C4-2B (cell line): ENCODE measurements at regions not wholly inside any gene's neighbourhood (a gene's known extent, or its start where the extent isn't known, plus 50 kb on each side); places are given as distances from the start of the nearest gene placed in this dataset.

ENCODE experiments used
- H3K27ac ChIP-seq: fragments of 450-650 bp; 2 replicates; pipeline ENCODE4 v1.5.1; 2017
- CTCF ChIP-seq: fragments of 450-650 bp; conservative IDR thresholded peaks from 2 replicates; pipeline ENCODE4 v1.5.1; 2017; ENCODE audit warnings: mild to moderate bottlenecking
- ZFX ChIP-seq: fragments of 450-650 bp; IDR thresholded peaks from 2 replicates; pipeline ENCODE4 v1.6.1; 2017

- H3K27ac ChIP-seq = no peak overlapping the region
- TF ChIP-seq ZFX = no peak
- no peak for TF ChIP-seq CTCF
Observed at GRCh38 chr1:87165177-87165576, 163.5 kb upstream of the LMO4 start.

GRCh38 chr1:87167157-87167789 lies 161.4 kb upstream of the LMO4 start:
- TF ChIP-seq ZFX (no peak), CTCF (no peak)
- no peak overlapping the region for H3K27ac ChIP-seq

GRCh38 chr1:87167848-87168525 lies 160.7 kb upstream of the LMO4 start:
- no peak overlapping the region for H3K27ac ChIP-seq
- TF ChIP-seq ZFX (no peak), CTCF (0 out of 2 replicates have a peak, but pooled peaks have one; percentile 17)

GRCh38 chr1:87169263-87169910 lies 159.3 kb upstream of the LMO4 start:
- H3K27ac ChIP-seq = no peak overlapping the region
- TF ChIP-seq CTCF (no peak), ZFX (no peak)

- no peak overlapping the region for H3K27ac ChIP-seq
- TF ChIP-seq ZFX (no peak), CTCF (no peak)
Observed at GRCh38 chr1:87170157-87170556, 158.5 kb upstream of the LMO4 start.

DNA sequence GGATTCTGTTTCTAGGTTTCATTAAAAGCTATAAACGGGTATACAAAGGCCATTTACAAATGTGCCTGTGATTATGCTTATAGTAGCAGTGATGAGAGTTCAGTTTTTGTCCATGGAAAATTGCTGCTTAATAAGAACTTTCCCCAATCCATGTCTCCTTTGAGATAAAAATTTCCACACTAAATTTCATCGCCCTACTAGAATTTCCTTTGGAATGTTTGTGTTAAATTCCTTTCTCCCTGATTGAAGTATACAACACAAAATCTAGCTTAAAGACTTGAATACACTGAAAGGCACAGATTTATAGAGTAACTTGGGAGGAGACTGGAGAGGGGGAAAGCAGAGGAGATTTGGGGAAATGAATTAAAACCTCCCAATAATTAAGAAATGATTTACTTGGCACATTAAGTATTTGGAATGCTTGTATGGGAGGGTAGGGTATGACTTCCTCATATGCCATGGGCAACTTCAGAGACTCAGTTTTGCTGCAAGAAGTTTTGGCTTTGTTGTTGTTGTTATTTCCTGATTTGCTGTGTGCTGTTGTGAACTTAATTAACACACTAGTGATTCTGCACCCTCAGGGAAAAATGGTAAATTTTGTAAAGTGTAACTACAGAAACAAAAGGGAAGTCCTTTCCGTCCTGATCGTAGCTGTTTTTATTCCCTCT lies 157.6 kb upstream of the LMO4 start:
- TF ChIP-seq ZFX = no peak
- TF ChIP-seq CTCF = no peak

GRCh38 chr1:87173231-87173630 lies 155.4 kb upstream of the LMO4 start:
- TF ChIP-seq CTCF (no peak), ZFX (no peak)

More for the DNA sequence above, 157.6 kb upstream of the LMO4 start:
- H3K27ac ChIP-seq = no peak overlapping the region

More at GRCh38 chr1:87173231-87173630, 155.4 kb upstream of the LMO4 start:
- no peak overlapping the region for H3K27ac ChIP-seq
